GM12874 (cell line): ENCODE measurements at regions not wholly inside any gene's neighbourhood (a gene's known extent, or its start where the extent isn't known, plus 50 kb on each side); places are given as distances from the start of the nearest gene placed in this dataset.

Experiments used
- TF ChIP-seq, protein P1 (sequence below): IDR thresholded peaks from 2 replicates; pipeline ENCODE4 v1.5.1; 2011; ENCODE audit warnings: low read depth, mild to moderate bottlenecking, control low read depth, low read length, moderate library complexity; ENCODE audit not compliant: insufficient read depth

GRCh38 chr9:23123048-23123632 is 676.5 kb downstream of the DMRTA1 start:
- TF ChIP-seq, protein P1, sequence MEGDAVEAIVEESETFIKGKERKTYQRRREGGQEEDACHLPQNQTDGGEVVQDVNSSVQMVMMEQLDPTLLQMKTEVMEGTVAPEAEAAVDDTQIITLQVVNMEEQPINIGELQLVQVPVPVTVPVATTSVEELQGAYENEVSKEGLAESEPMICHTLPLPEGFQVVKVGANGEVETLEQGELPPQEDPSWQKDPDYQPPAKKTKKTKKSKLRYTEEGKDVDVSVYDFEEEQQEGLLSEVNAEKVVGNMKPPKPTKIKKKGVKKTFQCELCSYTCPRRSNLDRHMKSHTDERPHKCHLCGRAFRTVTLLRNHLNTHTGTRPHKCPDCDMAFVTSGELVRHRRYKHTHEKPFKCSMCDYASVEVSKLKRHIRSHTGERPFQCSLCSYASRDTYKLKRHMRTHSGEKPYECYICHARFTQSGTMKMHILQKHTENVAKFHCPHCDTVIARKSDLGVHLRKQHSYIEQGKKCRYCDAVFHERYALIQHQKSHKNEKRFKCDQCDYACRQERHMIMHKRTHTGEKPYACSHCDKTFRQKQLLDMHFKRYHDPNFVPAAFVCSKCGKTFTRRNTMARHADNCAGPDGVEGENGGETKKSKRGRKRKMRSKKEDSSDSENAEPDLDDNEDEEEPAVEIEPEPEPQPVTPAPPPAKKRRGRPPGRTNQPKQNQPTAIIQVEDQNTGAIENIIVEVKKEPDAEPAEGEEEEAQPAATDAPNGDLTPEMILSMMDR = peak; percentile 29; the same call in 1 of the 2 replicates

DNA sequence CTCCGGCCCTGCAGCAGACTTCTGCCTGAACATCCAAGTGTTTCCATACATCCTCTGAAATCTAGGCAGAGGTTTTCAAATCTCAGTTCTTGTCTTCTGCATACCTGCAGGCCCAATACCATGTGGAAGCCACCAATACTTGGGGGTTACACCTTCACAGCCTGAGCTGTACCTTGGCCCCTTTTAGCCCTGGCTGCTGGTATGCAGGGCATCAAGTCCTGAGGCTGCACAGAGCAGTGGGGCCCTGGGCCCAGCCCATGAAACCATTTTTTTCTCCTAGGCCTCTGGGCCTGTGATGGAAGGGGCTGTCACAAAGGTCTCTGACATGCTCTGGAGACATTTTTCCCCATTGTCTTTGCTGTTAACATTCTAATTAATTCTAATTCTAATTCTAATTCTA is 680.6 kb downstream of the ELAVL2 start:
- TF ChIP-seq, protein P1 = no peak

DNA sequence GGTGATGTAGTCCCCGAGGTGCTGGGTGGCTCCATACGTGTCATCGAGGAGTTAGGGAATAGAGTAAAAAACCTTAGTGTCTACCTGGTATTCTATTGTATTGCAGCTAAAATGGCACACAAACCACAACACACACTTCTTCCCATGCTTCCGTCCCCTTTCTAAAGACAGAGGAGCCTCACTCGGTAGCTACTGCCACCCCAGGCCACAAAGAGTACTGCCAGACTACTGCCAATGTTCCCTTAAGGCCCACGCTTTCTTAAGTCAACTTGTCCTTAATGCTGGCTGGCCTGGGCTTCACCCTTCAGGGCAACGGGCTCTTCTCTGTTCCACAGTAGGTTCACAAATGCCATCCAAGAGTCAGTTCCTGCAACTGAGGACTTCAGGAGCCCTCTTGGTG is 673.0 kb downstream of the ELAVL2 start:
- TF ChIP-seq, protein P1 = 0 out of 2 replicates have a peak, but pooled peaks have one; percentile 19

GRCh38 chr9:23160491-23160890 is 665.5 kb downstream of the ELAVL2 start:
- TF ChIP-seq, protein P1 = no peak

DNA sequence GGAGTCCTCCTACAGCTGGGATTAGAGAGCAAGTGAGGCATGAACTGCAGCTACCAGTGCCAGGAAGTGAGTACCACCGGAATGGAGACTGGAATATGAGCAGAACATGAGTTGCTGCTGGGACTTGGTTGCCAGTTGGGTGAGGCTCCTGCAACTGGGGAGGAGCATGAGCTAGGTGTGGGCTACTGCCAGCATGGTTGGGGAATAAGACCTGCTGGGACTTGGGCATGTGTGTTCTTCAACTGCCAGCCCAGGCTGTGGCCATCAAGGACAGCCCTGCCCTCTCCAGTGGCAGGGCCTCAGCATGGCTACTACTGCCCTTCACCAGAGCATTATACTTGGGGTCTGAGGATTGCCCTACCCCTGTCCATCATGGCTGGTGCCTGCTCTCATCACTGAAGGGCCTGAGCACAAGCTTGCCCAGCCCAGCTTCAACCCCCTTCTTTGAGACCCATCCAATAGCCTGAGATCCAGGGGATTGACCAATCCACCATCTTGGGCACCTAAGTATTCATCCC is 665.0 kb downstream of the ELAVL2 start:
- TF ChIP-seq, protein P1 = no peak

DNA sequence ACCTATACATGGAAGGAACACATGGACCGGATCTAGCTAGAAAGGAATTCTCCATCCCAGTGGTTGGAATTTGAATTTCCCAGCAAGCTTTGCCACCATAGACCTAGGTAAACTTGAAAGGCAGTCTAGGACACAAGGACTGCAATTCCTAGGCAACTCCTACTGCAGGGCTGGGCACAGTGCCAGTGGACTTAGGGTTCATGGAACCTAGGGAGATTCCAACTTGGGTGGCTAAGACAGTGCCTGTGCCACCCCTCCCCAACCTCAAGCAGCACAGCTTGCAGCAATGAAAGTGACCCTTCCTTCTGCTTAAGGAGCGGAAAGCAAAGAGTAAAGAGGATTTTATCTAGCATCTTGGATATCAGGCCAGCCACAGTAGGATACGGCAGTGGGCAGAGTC is 663.3 kb downstream of the ELAVL2 start:
- TF ChIP-seq, protein P1 = no peak

- TF ChIP-seq, protein P1 = no peak
Observed at GRCh38 chr9:23171479-23171878, 654.6 kb downstream of the ELAVL2 start.
